HG02763 (cell line): ENCODE measurements at regions not wholly inside any gene's neighbourhood (a gene's known extent, or its start where the extent isn't known, plus 50 kb on each side); places are given as distances from the start of the nearest gene placed in this dataset.
A peak's percentile ranks its signal among the peaks of the same experiment; 100 is the strongest.
"Not testable (repeated sequence)": the region's sequence is repeated elsewhere in the genome, so short reads cannot be mapped to it uniquely, and the experiment has no call there.

Experiments
- ATAC-seq: cut with Tn5 transposase; IDR thresholded peaks from one replicate; pipeline ENCODE4 v1.9.1; 2021; ENCODE audit warnings: mild to moderate bottlenecking, moderate library complexity; ENCODE audit not compliant: unreplicated experiment

DNA sequence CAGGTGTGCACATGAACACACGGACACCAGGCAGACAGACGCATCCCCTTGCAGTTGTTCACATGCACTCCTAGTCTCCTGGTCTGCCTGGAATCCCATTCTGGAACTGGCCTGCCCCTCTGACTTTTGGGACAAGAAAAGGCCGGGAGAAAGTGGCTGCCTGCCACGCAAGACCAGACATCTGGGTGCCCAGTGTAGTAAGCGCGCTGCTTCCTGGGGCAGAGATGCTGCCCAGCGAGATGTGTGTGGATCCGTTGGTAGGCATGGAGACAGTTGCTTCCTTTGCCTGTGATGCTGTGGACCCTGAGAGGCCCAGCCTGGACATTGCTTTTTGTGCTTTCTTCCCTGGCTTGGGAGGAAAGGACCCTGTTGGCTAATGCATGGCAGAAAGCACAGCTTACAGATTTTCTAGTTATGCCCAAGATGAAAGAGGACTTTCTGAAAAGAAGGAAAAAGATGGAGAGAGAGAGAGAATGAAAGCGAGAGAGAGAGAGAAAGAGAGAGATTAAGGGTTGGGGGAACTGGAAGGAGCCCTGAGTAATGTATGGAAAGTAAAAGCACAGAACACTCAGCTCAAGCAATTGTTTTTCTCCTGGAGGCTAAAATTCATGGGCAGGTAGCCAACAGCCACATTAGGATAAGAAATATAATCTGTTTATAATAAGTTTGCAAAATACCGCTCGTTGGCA is 235.3 kb downstream of the BCL2L11 start:
- not testable (repeated sequence) for ATAC-seq

DNA sequence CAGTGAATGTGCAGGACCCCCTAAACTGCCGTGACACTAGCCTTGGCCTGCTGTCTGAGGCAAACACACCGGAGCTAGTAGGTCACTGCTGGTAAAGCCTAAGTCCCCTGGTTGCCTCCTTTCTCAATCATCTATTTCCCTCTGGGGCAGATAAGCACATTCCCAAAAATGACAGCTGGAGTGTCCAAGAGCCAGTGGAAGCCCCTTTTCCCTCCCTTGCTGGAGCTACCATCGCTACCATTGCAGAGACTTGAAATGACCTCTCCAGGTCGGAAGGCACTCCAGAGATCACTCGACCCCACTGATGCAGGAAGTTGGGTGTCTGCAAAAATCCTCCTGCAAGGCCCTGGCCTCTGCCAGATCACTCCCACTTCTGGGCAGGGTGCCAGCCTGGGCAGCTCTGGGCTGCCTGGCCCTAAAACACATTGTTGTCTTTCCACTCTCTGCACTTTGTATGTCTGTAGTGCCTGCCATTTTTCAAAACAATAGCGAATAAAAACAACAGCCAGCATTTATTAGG is 235.9 kb downstream of the BCL2L11 start:
- not testable (repeated sequence) for ATAC-seq

DNA sequence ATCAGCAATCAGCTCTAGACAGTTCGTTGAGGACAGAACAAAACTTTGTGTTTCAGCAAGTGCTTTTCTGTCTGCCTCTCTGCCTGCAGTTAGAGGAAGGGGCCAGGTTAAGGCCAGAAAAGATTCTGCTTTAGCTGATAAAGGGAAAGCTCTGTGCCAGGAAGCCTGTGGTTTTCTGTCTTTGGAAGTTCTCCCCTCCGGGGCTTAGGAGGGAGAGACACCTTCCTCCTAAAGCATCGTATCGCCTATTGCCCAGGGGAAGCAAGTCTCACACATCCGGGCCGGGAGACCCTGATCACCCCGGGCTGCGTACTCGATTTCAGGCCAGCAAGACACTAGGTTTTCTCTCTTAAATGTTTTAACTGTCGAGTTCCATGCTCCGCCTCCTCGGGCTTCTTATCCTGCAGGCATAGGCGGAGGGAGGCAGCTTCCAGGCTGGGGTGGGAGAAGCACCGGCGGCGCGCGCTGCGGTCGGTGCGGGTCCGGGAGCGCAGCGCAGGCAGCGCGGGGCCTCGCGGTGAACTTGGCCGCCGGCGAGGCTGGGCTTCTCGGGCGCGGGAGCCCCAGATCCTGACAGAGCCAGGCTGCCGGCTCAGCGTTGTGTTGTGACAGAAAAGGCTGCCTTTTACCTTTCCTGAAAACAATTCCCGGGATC is 245.4 kb downstream of the BCL2L11 start:
- not testable (repeated sequence) for ATAC-seq

GRCh38 chr2:111366641-111367029 is 245.9 kb downstream of the BCL2L11 start:
- ATAC-seq, result not testable (repeated sequence)

- ATAC-seq, result not testable (repeated sequence)
Measured at GRCh38 chr2:111367080-111367479, 246.4 kb downstream of the BCL2L11 start.

- not testable (repeated sequence) for ATAC-seq
Measured at GRCh38 chr2:111367871-111368270, 247.2 kb downstream of the BCL2L11 start.

- peak; percentile 45 for ATAC-seq
Measured at GRCh38 chr2:111368288-111368687, 247.6 kb downstream of the BCL2L11 start.

DNA sequence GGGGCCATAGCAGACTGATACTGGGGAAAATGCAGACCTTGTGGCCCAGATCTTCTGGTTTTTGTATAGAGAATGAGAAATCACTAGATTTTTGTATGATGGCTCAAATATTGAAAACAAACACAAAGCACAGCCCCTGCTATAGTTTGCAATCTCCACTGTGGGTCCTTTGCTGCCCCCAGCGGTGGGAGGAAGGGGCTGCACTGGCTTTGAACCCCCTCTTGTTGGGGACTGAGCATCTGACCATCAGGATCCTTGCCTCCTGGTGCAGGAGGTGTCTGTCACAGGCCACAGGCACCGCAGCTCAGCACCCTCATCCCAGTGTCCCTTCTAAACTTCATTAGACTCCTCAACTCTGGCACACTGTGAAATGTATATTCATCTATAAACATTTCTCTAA is 252.3 kb downstream of the BCL2L11 start:
- ATAC-seq, result not testable (repeated sequence)

DNA sequence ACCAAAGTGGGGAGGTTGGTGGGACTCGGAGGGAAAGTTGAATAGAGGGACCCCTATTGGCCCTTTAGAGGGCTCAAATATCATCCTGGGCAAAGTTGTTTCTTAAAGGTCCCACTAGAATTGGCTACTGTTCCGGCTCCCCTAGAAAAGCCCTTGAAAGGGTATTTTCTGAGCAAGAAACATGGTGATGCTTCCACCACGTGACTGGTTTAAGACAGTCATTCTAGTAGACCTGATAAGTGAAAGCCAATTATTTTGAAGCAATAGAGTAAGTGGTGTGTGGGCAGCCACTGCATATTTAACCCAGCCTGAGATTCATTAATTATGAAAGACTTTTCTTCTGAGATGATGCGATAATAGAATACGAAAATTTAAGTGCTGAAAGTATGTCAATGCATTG is 253.3 kb downstream of the BCL2L11 start:
- not testable (repeated sequence) for ATAC-seq

- ATAC-seq, result not testable (repeated sequence)
Measured at GRCh38 chr2:111374734-111375133, 254.0 kb downstream of the BCL2L11 start.

DNA sequence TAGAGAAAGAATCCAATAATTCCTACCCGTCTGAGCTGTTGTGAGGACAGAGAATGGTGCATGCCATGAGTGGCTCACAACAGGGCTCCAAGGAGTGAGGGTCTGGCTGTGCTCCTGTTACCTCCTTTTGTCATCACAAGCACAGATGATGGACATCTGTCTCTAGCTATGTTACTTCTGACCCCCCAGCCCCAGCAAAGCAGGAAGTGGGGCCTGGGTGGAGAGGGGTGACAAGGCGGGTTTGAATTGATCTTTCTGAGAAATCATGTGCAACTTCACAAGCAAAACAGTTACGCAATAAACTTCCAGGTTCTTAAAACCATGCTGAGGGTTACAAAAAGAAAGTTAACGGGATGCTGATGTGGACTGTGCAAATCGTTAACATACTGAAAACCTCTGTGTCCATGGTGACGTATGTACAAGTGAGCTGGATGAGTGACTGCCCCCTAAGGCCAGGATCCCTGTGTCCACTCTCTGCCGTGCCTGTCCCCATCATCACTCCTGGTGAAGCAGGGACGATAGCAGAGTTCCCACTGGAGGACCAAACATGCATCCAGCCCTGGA is 254.7 kb downstream of the BCL2L11 start:
- not testable (repeated sequence) for ATAC-seq

- ATAC-seq, result not testable (repeated sequence)
Measured at GRCh38 chr2:111376272-111376970, 255.7 kb downstream of the BCL2L11 start.

DNA sequence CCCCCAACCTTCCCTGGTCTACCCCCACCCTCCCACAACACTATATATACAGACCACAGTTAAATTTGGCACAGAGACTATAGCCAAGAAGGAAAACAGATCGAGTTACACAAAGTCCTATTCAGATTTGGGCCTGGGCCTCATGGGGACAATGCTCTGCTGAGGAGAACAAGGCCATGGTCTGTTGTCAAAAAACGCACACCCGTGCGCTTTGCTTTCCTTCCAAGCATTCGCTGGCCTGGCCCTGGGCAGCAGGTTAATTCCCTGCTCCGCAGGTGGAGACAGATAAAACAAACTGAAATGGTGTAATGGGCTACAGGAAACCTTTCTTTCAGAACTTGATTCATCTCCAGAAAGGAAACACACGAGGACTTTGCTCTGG is 256.2 kb downstream of the BCL2L11 start:
- ATAC-seq, result not testable (repeated sequence)

DNA sequence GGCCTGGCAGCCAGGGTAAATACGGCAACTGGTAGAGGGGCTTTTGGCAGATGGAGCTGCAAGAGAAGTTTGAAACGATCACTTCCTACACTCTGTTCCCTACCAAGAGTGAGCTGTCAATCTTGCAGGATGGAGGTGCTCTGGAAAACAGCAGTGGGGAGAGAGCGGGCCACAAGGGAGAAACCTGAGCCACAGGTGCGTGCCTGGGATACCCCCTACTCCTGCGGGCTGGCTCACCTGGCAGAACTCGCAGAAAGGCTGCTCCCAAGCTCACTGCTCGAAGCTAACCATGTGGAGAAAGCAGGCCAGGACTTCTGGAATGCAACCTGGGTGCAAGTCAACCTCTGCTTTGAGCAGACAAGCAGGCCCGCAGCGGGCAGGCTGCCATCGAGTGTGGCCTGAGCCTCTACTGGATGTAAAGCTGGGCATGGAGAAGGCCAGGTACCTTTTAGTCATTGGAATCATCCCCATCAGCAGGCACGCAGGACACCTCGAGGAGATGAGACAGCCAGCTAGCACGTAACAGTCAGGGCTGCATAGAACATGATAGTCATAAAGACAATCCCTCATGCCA is 256.8 kb downstream of the BCL2L11 start:
- ATAC-seq, result not testable (repeated sequence)

DNA sequence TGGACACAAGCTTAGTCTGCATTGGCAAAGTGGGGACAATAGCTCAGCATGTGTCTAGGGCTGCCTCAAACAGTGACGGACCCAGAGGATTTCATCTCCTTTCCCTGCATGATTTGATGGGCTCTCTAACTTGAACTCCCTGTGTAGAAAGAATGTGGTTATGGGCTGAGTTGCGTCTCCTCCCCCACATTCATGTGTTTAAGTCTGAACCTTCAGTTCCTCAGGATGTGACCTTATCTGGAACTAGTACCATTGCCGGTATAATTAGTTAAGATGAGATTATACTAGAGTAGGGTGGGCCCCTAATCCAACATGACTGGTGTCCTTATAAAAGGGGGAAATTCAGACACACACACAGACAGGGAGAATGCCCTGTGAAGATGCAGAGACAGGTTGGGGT is 257.6 kb downstream of the BCL2L11 start:
- not testable (repeated sequence) for ATAC-seq

DNA sequence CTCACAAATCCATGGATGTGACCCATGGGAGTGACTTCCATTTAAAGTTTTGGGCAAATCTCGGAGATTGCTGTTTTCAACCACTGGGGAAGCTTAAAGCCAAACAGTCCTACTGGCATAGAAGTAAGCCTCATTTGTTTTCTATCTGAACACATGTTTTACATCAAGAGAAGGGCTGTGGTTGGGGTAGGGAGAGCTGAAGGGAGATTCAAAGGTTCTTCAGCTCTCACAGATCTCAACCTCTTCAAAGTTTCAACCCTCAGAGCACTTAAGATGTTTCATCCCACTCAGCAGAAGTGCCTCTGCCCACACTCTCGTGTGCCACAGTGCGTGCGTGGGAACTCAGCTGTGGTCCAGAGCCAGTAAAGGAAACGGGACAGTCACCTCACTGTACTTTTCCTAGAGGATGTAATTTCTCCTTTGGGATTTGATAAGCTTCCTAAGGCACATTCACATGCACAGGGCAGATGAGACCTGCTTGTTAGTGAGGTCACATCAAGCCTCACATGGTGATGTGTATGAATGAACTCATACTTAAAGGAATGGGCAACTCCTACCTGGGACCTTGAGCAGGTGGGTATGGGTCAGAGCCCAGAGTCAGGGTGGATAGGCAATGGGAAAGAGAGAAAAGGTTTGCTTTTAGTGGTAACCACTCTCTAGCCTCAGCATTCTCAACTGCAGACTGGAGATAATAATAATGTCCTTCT is 260.2 kb downstream of the BCL2L11 start:
- ATAC-seq, result not testable (repeated sequence)

GRCh38 chr2:111381530-111382306 is 261.0 kb downstream of the BCL2L11 start:
- ATAC-seq, result not testable (repeated sequence)

GRCh38 chr2:111382507-111382906 is 261.8 kb downstream of the BCL2L11 start:
- not testable (repeated sequence) for ATAC-seq

DNA sequence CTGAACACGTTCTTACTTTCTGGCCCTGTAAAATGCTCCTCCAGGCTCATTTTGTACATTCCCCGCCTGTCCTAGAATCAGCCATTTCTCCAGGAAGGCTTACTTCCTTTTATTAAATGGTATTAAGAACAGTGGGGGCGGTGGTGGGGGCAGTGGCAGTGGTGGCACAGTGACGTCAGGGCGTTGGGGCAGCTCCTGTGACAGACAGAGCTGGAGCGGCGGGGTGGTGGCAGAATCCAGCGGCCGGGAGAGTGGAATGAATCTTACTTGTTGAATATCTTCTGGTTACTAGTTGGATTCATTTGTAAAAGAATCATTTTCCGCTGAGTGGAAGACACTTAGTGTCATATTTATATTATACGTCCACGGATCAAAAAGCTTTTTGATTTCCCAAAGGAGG is 262.6 kb downstream of the BCL2L11 start:
- ATAC-seq, result not testable (repeated sequence)
